GM12878 (cell line): ENCODE measurements at regions not wholly inside any gene's neighbourhood (a gene's known extent, or its start where the extent isn't known, plus 50 kb on each side); places are given as distances from the start of the nearest gene placed in this dataset.

ENCODE experiments used
- ATAC-seq: fragments of 200-7000 bp; cut with Tn5 transposase; 3 replicates; pipeline ENCODE4 v1.9.1; 2020; ENCODE audit warnings: mild to moderate bottlenecking, moderate library complexity
- BruUV-seq: library from RNA; stranded (reverse); fragments of 400-500 nt; replicated peaks from 2 replicates; lab custom pipeline; 2021; lab: Mats Ljungman, UMichigan
- CTCF ChIA-PET: fragments of 300-600 bp; sonication (Branson Sonifier 250); formaldehyde crosslinking; extraction: SDS; loops from one replicate; lab custom pipeline; 2021; ENCODE audit warnings: inconsistent platforms; lab: Yijun Ruan, JAX
- POLR2A ChIA-PET: fragments of 350-600 bp; formaldehyde crosslinking; extraction: SDS; loops from one replicate; lab custom pipeline; 2021; ENCODE audit warnings: inconsistent platforms; lab: Charles Lee
- RAD21 ChIA-PET: fragments of 300-600 bp; sonication (Branson Sonifier 250); formaldehyde crosslinking; loops from one replicate; lab custom pipeline; 2023; ENCODE audit warnings: antibody characterized with exemption; ENCODE audit not compliant: unreplicated experiment; lab: Charles Lee
- SMC1A ChIA-PET: fragments of 300-600 bp; sonication (Branson Sonifier 250); formaldehyde crosslinking; loops from one replicate; lab custom pipeline; 2023; ENCODE audit not compliant: unreplicated experiment, uncharacterized antibody; lab: Charles Lee
- DNase-seq: peaks from one replicate; pipeline ENCODE4 v3.0.0-alpha.2; 2011; ENCODE audit warnings: low read depth, low spot score
- FAIRE-seq: peaks from 3 replicates; lab custom pipeline; 2011; peaks lifted over from hg19 to GRCh38; lab: Jason Lieb, UNC
- H2AFZ ChIP-seq: 2 replicates; pipeline ENCODE4 v1.6.0; 2011; ENCODE audit warnings: low read depth, low read length, control low read depth; ENCODE audit not compliant: control insufficient read depth
- H3K27ac ChIP-seq: 2 replicates; pipeline ENCODE4 v1.5.1; 2011; ENCODE audit warnings: control low read depth; ENCODE audit not compliant: control insufficient read depth, insufficient read depth
- H3K27me3 ChIP-seq, 2 experiments: replicated peaks in 1 of 2; 2 replicates each; pipeline versions ENCODE4 v1.6.0 to v1.6.1; 2011; ENCODE audit warnings: low read length in 1 of 2; ENCODE audit not compliant: control insufficient read depth in 2 of 2, insufficient read depth in 2 of 2
- H3K36me3 ChIP-seq, 2 experiments: 2 replicates each; pipeline ENCODE4 v1.5.1; 2011; ENCODE audit warnings: low read length in 1 of 2; ENCODE audit not compliant: control insufficient read depth in 2 of 2, insufficient read depth in 2 of 2
- H3K4me1 ChIP-seq: 2 replicates; pipeline ENCODE4 v1.6.1; 2011; ENCODE audit warnings: mild to moderate bottlenecking, low read length, moderate library complexity, mixed read lengths; ENCODE audit not compliant: control insufficient read depth, insufficient read depth
- H3K4me2 ChIP-seq: 2 replicates; pipeline ENCODE4 v1.6.0; 2011; ENCODE audit warnings: control low read depth; ENCODE audit not compliant: control insufficient read depth, insufficient read depth
- H3K4me3 ChIP-seq: fragments of 200-600 bp; sonication (generic); 2 replicates; pipeline ENCODE4 v1.5.1; 2016
- H3K79me2 ChIP-seq: 2 replicates; pipeline ENCODE4 v1.6.0; 2011; ENCODE audit warnings: low read length; ENCODE audit not compliant: control insufficient read depth, insufficient read depth
- H3K9ac ChIP-seq: 2 replicates; pipeline ENCODE4 v1.8.0; 2011; ENCODE audit warnings: low read length, control low read depth, mixed read lengths; ENCODE audit not compliant: control insufficient read depth, insufficient read depth
- H3K9me3 ChIP-seq: replicated peaks from 3 replicates; pipeline ENCODE4 v1.5.1; 2011; ENCODE audit warnings: mild to moderate bottlenecking, low read length; ENCODE audit not compliant: control insufficient read depth, insufficient read depth
- H4K20me1 ChIP-seq: 2 replicates; pipeline ENCODE4 v1.6.0; 2011; ENCODE audit not compliant: control insufficient read depth, insufficient read depth
- CHD2 ChIP-seq: IDR thresholded peaks from 2 replicates; pipeline ENCODE4 v1.6.1; 2011; ENCODE audit warnings: low read depth, low read length, improper control_type of control experiment, borderline replicate concordance
- ELK1 ChIP-seq: IDR thresholded peaks from 2 replicates; pipeline ENCODE4 v1.6.1; 2012; ENCODE audit warnings: low read depth, low read length, improper control_type of control experiment
- FOS ChIP-seq: IDR thresholded peaks from 3 replicates; pipeline ENCODE4 v1.6.1; 2011; ENCODE audit warnings: borderline replicate concordance; ENCODE audit not compliant: insufficient read length; ENCODE audit errors: extremely low read depth
- HDAC6 ChIP-seq: fragments of 200-600 bp; sonication (generic); IDR thresholded peaks from one replicate; pipeline ENCODE4 v1.8.0; 2017; ENCODE audit warnings: antibody characterized with exemption; ENCODE audit not compliant: unreplicated experiment
- HDGF ChIP-seq: fragments of 450-650 bp; IDR thresholded peaks from 2 replicates; pipeline ENCODE4 v1.6.1; 2016; ENCODE audit warnings: antibody characterized with exemption
- JUND ChIP-seq: IDR thresholded peaks from 2 replicates; pipeline ENCODE4 v1.6.1; 2012; ENCODE audit warnings: low read depth, mild to moderate bottlenecking, low read length, improper control_type of control experiment, moderate library complexity
- MEF2B ChIP-seq: fragments of 450-650 bp; IDR thresholded peaks from 2 replicates; pipeline ENCODE4 v1.6.1; 2018; ENCODE audit warnings: mild to moderate bottlenecking, moderate library complexity; ENCODE audit not compliant: partially characterized antibody, poor library complexity, severe bottlenecking
- MTA3 ChIP-seq: IDR thresholded peaks from 2 replicates; pipeline ENCODE4 v1.6.1; 2012; ENCODE audit warnings: low read length, inconsistent platforms, borderline replicate concordance
- NKRF ChIP-seq: fragments of 450-650 bp; conservative IDR thresholded peaks from 2 replicates; pipeline ENCODE4 v1.6.1; 2017; ENCODE audit warnings: mild to moderate bottlenecking, moderate library complexity
- PKNOX1 ChIP-seq: fragments of 450-650 bp; IDR thresholded peaks from 2 replicates; pipeline ENCODE4 v1.6.1; 2016; ENCODE audit warnings: mild to moderate bottlenecking
- POLR2AphosphoS2 ChIP-seq: IDR thresholded peaks from 2 replicates; pipeline ENCODE4 v1.6.1; 2011; ENCODE audit warnings: low read depth, mild to moderate bottlenecking, low read length, improper control_type of control experiment, moderate library complexity
- PRDM15 ChIP-seq: fragments of 450-650 bp; formaldehyde crosslinking; IDR thresholded peaks from 2 replicates; pipeline ENCODE4 v1.4.0; 2020; ENCODE audit warnings: mild to moderate bottlenecking, moderate library complexity
- YBX1 ChIP-seq: fragments of 450-650 bp; IDR thresholded peaks from 2 replicates; pipeline ENCODE4 v1.6.1; 2016; ENCODE audit warnings: antibody characterized with exemption
- ZBTB4 ChIP-seq: fragments of 450-650 bp; formaldehyde crosslinking; IDR thresholded peaks from 2 replicates; pipeline ENCODE4 v1.4.0; 2022; ENCODE audit warnings: mild to moderate bottlenecking, moderate library complexity
- WGBS: methylation state at CpG from one replicate; pipeline ENCODE4 v1.1.6; 2016; ENCODE audit warnings: low lambda C conversion rate; ENCODE audit not compliant: insufficient replicate concordance, insufficient coverage; ENCODE audit errors: missing lambda C conversion rate; 5-methylcytosine and 5-hydroxymethylcytosine counted together
- in situ Hi-C: fragments of 300-500 bp; cut with MboI; formaldehyde crosslinking; loops from 9 replicates; pipeline ENCODE4 v1.14.3; 2018; ENCODE audit warnings: mixed read lengths
- intact Hi-C: fragments of 100-400 bp; cut with micrococcal nuclease; formaldehyde crosslinking; loops from one replicate; pipeline ENCODE4 v1.14.2; 2022; ENCODE audit not compliant: unreplicated experiment

- in situ Hi-C loops = no loop called here
- intact Hi-C loops = no loop called here
- no TSS peak for BruUV-seq
- Histone ChIP-seq H3K4me2 (no peak overlapping the region), H3K79me2 (no peaks in the 10 kb centered on the region), H3K9ac (no peak overlapping the region), H3K27me3 (no peaks in the 10 kb centered on the region), H3K4me3 (no peak overlapping the region), H3K4me1 (no peaks in the 10 kb centered on the region), H3K36me3 (no peaks in the 10 kb centered on the region), H3K27ac (no peak overlapping the region), H4K20me1 (no peaks in the 10 kb centered on the region), H2AFZ (no peak overlapping the region), H3K9me3 (no peaks in the 10 kb centered on the region)
- no peak for ATAC-seq
- WGBS = 0% methylated on average over 2 of the region's 2 CpGs
- POLR2A ChIA-PET = no interaction called here
- no peak for DNase-seq
- CTCF ChIA-PET = no interaction called here
- RAD21 ChIA-PET = no interaction called here
- SMC1A ChIA-PET = no interaction called here
- FAIRE-seq = no peak
- no peak for TF ChIP-seq HDAC6
- no peak for TF ChIP-seq ZBTB4 (CRISPR knock-in tag)
- no peak for TF ChIP-seq NKRF
- no peak for TF ChIP-seq JUND
- no peak for TF ChIP-seq YBX1
- TF ChIP-seq MTA3 = no peak
- TF ChIP-seq CHD2 = no peak
- no peak for TF ChIP-seq PRDM15 (CRISPR knock-in tag)
- TF ChIP-seq POLR2AphosphoS2 = no peak
- TF ChIP-seq MEF2B = no peak
- TF ChIP-seq FOS = no peak
- no peak for TF ChIP-seq ELK1
- TF ChIP-seq PKNOX1 = no peak
- TF ChIP-seq HDGF = no peak
Measured at GRCh38 chr3:166362698-166363097, 525.5 kb upstream of the BCHE start.
